Body of pancreas (tissue), 4 donors: ENCODE measurements at regions not wholly inside any gene's neighbourhood (a gene's known extent, or its start where the extent isn't known, plus 50 kb on each side); places are given as distances from the start of the nearest gene placed in this dataset.

ENCODE experiments used
- CTCF ChIP-seq, 7 experiments: fragments of 450-650 bp in 4 of 7; fragments of 200-600 bp in 3 of 7; sonication (generic) in 3 of 7; IDR thresholded peaks; one replicate each; pipeline ENCODE4 v1.5.1; 2016 to 2019; ENCODE audit warnings: antibody characterized with exemption in 7 of 7
- POLR2A ChIP-seq, 3 donors: fragments of 450-650 bp; IDR thresholded peaks; one replicate each; pipeline ENCODE4 v1.6.1; 2016; ENCODE audit warnings: antibody characterized with exemption in 3 of 3, mild to moderate bottlenecking in 2 of 3

- no peak for TF ChIP-seq CTCF (IDR thresholded peaks at IDR 0.05)
- TF ChIP-seq POLR2A (IDR thresholded peaks at IDR 0.05): no peak
Observed at GRCh38 chr10:3698312-3698711, 86.7 kb downstream of the KLF6 start.
